MM.1S (cell line): ENCODE measurements at regions not wholly inside any gene's neighbourhood (a gene's known extent, or its start where the extent isn't known, plus 50 kb on each side); places are given as distances from the start of the nearest gene placed in this dataset.

ENCODE experiments used
- EZH2 ChIP-seq: fragments of 300-600 bp; sonication (generic); optimal IDR thresholded peaks from 2 replicates; pipeline ENCODE3; 2017; ENCODE audit warnings: low read depth, mild to moderate bottlenecking, antibody characterized with exemption, low read length, mixed read lengths
- TF ChIP-seq, protein P1 (sequence below): fragments of 300-600 bp; sonication (generic); IDR thresholded peaks from 2 replicates; pipeline ENCODE4 v1.5.1; 2016; ENCODE audit warnings: antibody characterized with exemption, low read length, mixed read lengths

DNA sequence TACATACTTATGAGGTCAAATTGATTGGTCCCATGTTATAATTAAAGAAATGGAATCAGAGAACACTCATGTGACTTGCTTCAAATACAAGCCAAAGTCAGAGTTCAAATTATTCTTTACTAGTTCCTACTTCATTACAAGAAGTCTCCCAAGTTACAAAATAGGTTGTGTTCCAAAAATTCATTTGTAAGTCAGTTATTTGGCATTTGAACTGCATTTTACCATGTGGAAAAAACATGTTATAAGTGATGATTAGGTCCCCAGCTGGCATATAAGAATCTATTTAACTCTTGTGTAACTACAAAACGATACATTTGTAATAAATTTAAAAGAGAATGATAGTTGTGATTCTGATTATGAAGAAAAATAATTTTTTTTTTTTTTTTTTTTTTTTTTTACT, 124.1 kb downstream of the DISP1 start:
- TF ChIP-seq, protein P1, sequence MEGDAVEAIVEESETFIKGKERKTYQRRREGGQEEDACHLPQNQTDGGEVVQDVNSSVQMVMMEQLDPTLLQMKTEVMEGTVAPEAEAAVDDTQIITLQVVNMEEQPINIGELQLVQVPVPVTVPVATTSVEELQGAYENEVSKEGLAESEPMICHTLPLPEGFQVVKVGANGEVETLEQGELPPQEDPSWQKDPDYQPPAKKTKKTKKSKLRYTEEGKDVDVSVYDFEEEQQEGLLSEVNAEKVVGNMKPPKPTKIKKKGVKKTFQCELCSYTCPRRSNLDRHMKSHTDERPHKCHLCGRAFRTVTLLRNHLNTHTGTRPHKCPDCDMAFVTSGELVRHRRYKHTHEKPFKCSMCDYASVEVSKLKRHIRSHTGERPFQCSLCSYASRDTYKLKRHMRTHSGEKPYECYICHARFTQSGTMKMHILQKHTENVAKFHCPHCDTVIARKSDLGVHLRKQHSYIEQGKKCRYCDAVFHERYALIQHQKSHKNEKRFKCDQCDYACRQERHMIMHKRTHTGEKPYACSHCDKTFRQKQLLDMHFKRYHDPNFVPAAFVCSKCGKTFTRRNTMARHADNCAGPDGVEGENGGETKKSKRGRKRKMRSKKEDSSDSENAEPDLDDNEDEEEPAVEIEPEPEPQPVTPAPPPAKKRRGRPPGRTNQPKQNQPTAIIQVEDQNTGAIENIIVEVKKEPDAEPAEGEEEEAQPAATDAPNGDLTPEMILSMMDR = no peak
- TF ChIP-seq EZH2 = no peak
